AG04449 (cell line): ENCODE measurements at regions not wholly inside any gene's neighbourhood (a gene's known extent, or its start where the extent isn't known, plus 50 kb on each side); places are given as distances from the start of the nearest gene placed in this dataset.

Source experiments
- CTCF ChIA-PET: fragments of 350-600 bp; formaldehyde crosslinking; extraction: SDS; loops from one replicate; lab custom pipeline; 2021; ENCODE audit warnings: antibody characterized with exemption; lab: Yijun Ruan, JAX
- POLR2A ChIA-PET: fragments of 400-600, 350-600 bp; formaldehyde crosslinking; extraction: SDS; loops from one replicate; lab custom pipeline; 2020; ENCODE audit warnings: antibody characterized with exemption, inconsistent platforms; lab: Yijun Ruan, JAX
- DNase-seq: peaks from one replicate; pipeline ENCODE4 v3.0.0-alpha.2; 2010; ENCODE audit warnings: low read depth, low spot score
- H3K4me3 ChIP-seq: 2 replicates; pipeline ENCODE4 v1.5.1; 2011; ENCODE audit warnings: low read depth, mild to moderate bottlenecking, control low read depth, low read length
- CTCF ChIP-seq: IDR thresholded peaks from one replicate; pipeline ENCODE4 v1.5.1; 2011; ENCODE audit warnings: mild to moderate bottlenecking, moderate library complexity, low read length, control low read depth, inconsistent platforms; ENCODE audit not compliant: insufficient read depth; ENCODE audit errors: missing control alignments

- ChIA-PET CTCF (no interaction called here), POLR2A (no interaction called here)
- DNase-seq = no peak
- TF ChIP-seq CTCF = no peak
- no peak overlapping the region for H3K4me3 ChIP-seq
These were observed 66.1 kb upstream of the JCAD start for GRCh38 chr10:30125496-30125895.

- no peak overlapping the region for H3K4me3 ChIP-seq
- no peak for DNase-seq
- TF ChIP-seq CTCF = no peak
- CTCF ChIA-PET = no interaction called here
- POLR2A ChIA-PET = no interaction called here
These were observed 65.3 kb upstream of the JCAD start for GRCh38 chr10:30124704-30125103.

GRCh38 chr10:30121401-30121800 lies 62.0 kb upstream of the JCAD start:
- ChIA-PET POLR2A (no interaction called here), CTCF (no interaction called here)
- H3K4me3 ChIP-seq = no peak overlapping the region
- DNase-seq = no peak
- no peak for TF ChIP-seq CTCF

- ChIA-PET CTCF (no interaction called here), POLR2A (no interaction called here)
- no peak for DNase-seq
- no peak overlapping the region for H3K4me3 ChIP-seq
- no peak for TF ChIP-seq CTCF
These were observed 59.2 kb upstream of the JCAD start for GRCh38 chr10:30118590-30118989.

- ChIA-PET POLR2A (no interaction called here), CTCF (no interaction called here)
- no peak for DNase-seq
- TF ChIP-seq CTCF = no peak
- H3K4me3 ChIP-seq = no peak overlapping the region
These were observed 58.6 kb upstream of the JCAD start for GRCh38 chr10:30117812-30118501.

GRCh38 chr10:30116041-30116491 lies 56.7 kb upstream of the JCAD start:
- TF ChIP-seq CTCF = no peak
- POLR2A ChIA-PET = no interaction called here
- no peak for DNase-seq
- CTCF ChIA-PET = interaction anchor here (2.4 kb wide), 1 partner anchor 14 kb away, joined by 8 read pairs; no protein-coding TSS in a partner anchor
- H3K4me3 ChIP-seq = no peak overlapping the region
